Lower leg skin (tissue), 4 donors: ENCODE measurements at regions not wholly inside any gene's neighbourhood (a gene's known extent, or its start where the extent isn't known, plus 50 kb on each side); places are given as distances from the start of the nearest gene placed in this dataset.
A peak's percentile ranks its signal among the peaks of the same experiment; 100 is the strongest.

Experiments used
- DNase-seq, 2 donors: peaks; one replicate each; pipeline ENCODE4 v3.0.0-alpha.2; 2019; ENCODE audit warnings: low spot score in 2 of 2
- H3K4me3 ChIP-seq: fragments of 200-600 bp; sonication (generic); 2 replicates; pipeline ENCODE4 v1.5.1; 2017; ENCODE audit warnings: mild to moderate bottlenecking, low read depth; ENCODE audit not compliant: poor library complexity, severe bottlenecking
- POLR2A ChIP-seq, 2 donors: fragments of 450-650 bp; IDR thresholded peaks; one replicate each; pipeline ENCODE4 v1.6.1; 2016 to 2017; ENCODE audit warnings: antibody characterized with exemption in 2 of 2, mild to moderate bottlenecking in 1 of 2, moderate library complexity in 1 of 2
- WGBS, 2 donors: methylation state at CpG; one replicate each; pipeline ENCODE4 v1.1.5; 2018; 5-methylcytosine and 5-hydroxymethylcytosine counted together
- intact Hi-C: fragments of 100-400 bp; cut with DNase I; formaldehyde crosslinking; loops from one replicate; pipeline ENCODE4 v1.15.0; 2023; ENCODE audit warnings: low total_unique reads
- TF ChIP-seq, protein P1 (sequence below), 3 donors: fragments of 450-650 bp; IDR thresholded peaks; one replicate each; pipeline ENCODE4 v1.5.1; 2016; ENCODE audit warnings: antibody characterized with exemption in 3 of 3, mild to moderate bottlenecking in 3 of 3, moderate library complexity in 2 of 3

DNA sequence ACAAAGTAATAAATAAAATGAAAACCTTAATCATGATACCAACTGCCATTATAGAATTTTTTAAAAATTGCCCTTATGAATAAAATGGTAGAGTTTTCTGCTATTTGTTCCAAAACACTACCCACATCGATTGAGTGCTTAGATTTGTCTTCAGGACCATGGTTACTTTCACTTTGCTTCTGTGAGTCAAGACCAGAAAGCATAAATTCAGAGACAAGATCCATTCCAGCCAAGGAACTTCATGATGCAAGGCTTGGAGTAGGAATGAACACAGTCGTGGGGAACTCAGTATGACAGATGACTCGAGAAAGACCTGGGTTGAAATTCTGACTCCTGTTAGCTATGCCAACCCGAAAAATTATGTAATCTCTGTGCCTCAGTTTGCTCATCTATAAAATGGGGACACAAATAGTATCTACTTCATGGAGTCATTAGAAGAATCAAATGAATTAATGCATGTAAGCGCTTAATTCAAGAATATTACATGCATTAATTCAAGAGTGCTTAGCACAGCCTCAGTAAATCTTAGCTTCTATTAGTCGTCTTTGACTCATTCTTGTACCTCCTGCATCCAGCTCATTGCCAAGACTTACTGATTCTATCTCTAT, 72.5 kb upstream of the MYLIP start:
- TF ChIP-seq, protein P1, sequence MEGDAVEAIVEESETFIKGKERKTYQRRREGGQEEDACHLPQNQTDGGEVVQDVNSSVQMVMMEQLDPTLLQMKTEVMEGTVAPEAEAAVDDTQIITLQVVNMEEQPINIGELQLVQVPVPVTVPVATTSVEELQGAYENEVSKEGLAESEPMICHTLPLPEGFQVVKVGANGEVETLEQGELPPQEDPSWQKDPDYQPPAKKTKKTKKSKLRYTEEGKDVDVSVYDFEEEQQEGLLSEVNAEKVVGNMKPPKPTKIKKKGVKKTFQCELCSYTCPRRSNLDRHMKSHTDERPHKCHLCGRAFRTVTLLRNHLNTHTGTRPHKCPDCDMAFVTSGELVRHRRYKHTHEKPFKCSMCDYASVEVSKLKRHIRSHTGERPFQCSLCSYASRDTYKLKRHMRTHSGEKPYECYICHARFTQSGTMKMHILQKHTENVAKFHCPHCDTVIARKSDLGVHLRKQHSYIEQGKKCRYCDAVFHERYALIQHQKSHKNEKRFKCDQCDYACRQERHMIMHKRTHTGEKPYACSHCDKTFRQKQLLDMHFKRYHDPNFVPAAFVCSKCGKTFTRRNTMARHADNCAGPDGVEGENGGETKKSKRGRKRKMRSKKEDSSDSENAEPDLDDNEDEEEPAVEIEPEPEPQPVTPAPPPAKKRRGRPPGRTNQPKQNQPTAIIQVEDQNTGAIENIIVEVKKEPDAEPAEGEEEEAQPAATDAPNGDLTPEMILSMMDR (IDR thresholded peaks at IDR 0.05): no peak
- TF ChIP-seq POLR2A (IDR thresholded peaks at IDR 0.05): no peak
- H3K4me3 ChIP-seq: no peak overlapping the region
- intact Hi-C loops: no loop called here
- no peak for DNase-seq
- 78 to 82% methylated on average over 6 of the region's 6 CpGs for WGBS, 2 donors

DNA sequence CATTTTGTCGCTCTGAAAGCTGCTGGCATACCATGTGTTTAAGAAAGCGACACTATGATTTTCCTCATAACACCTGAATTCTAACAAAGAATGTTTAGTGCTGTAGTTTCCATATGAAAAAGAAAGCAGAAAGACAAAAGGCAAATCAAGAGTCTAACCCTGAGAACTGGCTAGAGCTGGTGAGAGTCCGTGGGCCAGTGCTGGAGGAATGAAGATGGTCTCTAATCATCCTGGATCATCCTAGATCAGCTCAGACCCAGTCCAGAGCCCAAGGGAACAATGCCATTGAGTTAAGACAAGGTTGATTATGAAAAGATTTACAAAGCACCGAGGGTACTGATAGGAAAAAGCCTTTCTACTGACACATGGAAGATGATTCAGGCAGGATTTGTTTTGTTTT, 73.0 kb upstream of the MYLIP start:
- 82 to 84% methylated on average over 4 of the region's 4 CpGs for WGBS, 2 donors
- intact Hi-C loops: no loop called here

DNA sequence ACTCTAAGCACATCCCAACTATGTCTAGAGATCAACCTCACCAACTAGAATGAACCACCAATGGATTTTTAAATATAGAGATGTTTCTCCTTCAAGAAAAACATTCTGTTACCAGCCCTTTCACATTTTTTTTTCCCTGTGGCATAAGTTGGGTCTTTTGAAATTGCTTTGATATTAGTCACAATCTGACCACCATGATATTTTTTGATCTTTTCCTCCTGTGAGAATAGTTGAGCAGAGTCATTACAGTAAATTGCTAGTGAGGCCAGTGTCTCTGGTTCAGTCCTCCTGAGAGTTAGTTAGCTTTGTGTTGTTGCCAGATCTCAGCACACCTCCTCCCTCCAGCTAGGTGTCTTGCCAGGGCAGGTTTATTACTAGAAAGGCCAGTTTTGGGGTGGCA, 79.7 kb upstream of the MYLIP start:
- intact Hi-C loops: no loop called here
- no peak for TF ChIP-seq POLR2A (IDR thresholded peaks at IDR 0.05)
- TF ChIP-seq, protein P1 (IDR thresholded peaks at IDR 0.05): no peak
- DNase-seq: no peak
- no peak overlapping the region for H3K4me3 ChIP-seq

More for the DNA sequence above, 73.0 kb upstream of the MYLIP start:
- TF ChIP-seq, protein P1 (IDR thresholded peaks at IDR 0.05): no peak
- no peak for TF ChIP-seq POLR2A (IDR thresholded peaks at IDR 0.05)
- no peak for DNase-seq
- H3K4me3 ChIP-seq: no peak overlapping the region

DNA sequence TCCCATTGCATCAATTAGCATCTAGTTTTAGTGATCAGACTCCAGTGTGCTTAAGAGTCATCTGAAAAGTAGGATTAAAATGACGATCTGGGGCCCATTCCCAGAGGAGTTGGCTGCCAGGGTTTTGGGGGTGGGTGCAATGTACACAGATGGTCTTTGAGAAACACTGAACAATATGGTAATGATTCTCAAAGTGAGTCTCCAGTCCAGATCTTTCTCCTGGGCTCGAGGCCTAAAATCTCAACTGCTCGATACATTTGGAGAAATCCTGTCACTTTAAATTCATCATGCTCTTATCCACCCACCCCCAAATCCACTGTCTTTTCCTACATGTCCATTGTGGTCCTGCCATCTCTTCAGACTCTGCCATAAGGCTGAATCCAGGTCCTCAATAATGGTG, 80.7 kb upstream of the MYLIP start:
- intact Hi-C loops: no loop called here
- TF ChIP-seq, protein P1 (IDR thresholded peaks at IDR 0.05): no peak
- no peak for TF ChIP-seq POLR2A (IDR thresholded peaks at IDR 0.05)
- DNase-seq: no peak
- no peak overlapping the region for H3K4me3 ChIP-seq
- WGBS, 2 donors: 85 to 90% methylated on average over 3 of the region's 3 CpGs

DNA sequence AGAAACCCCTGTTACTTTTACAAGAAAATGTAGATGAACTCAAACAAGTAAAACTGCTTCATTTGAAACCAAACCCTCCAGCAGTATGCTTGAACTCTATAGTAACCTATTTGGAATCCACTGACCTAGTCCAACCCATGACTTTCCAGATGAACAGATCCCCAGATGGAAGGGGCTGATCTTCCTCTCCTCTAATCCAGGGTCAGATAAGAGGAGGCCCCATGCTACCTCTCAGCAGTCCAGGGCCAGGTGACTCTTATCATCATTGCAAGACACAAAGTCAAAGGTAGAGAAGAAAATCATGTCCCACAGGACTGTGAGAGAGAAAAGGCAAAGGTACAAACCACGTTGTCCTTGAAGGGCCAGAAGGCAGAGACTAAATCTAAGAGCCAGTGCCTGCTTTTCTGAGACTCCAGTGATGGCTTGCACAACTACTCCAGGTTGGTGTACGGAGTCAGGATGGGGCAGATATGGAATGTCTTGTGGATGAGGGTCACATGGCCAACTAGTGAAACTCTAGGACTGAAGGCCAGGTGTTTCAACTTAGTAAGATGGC, 81.4 kb upstream of the MYLIP start:
- intact Hi-C loops: no loop called here
- DNase-seq: no peak
- WGBS, 2 donors: 88 to 93% methylated on average over 2 of the region's 2 CpGs
- no peak overlapping the region for H3K4me3 ChIP-seq
- no peak for TF ChIP-seq POLR2A (IDR thresholded peaks at IDR 0.05)
- TF ChIP-seq, protein P1 (IDR thresholded peaks at IDR 0.05): no peak

DNA sequence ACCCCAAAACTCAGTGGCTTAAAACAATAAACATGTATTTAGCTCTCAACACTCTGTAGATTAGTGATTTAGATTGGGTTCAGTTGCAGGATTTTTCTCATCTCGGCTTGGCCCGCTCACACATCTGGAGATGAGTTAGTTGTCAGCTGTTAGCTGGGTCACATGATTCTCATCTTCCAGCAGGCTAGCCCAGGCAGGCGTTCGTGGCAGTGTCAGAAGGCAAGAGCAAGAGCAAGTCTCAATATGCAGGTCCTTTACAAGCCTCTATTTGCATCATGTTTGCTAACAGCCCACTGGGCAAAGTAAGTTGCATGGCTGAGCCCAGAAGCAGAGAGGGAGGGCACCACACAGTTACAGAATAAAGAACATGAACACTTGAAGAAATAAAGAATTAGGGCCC, 83.6 kb upstream of the MYLIP start:
- intact Hi-C loops: no loop called here

More for the DNA sequence above, 83.6 kb upstream of the MYLIP start:
- DNase-seq: peak in 1 of 2 donors; percentile 66
- WGBS, 2 donors: 23 to 33% methylated on average over 4 of the region's 4 CpGs
- TF ChIP-seq POLR2A (IDR thresholded peaks at IDR 0.05): no peak
- TF ChIP-seq, protein P1 (IDR thresholded peaks at IDR 0.05): no peak
- H3K4me3 ChIP-seq: no peak overlapping the region
